ENCODE measurements at regions not wholly inside any gene's neighbourhood (a gene's known extent, or its start where the extent isn't known, plus 50 kb on each side); places are given as distances from the start of the nearest gene placed in this dataset.

DNA sequence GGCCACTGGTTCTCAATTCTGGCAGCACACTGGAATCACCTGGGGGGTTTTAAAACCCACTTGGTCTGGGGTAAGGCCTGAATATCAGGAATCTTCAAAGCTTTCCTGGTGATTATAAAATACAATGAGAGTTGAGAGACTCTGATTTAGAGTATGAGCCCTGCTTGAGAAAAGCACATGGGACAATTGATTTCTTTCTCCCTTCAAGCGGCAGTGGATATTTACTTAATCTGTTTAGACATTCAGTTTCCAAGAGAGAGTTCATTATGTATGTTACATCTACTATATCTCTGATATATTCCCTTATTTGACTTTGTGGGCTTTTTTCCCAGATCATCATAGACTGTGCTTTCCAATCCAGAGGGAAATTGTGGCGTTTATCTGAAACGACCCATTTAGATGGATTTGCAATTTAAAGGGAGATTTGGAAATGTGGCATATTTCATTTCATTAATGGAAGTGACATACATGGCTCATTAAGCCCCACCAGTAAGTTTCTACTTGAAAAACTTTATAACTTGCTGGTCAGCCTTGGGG lies 171.2 kb upstream of the PFN2 start:
- Histone ChIP-seq H3K27me3 (replicated peaks; ENCODE audit: insufficient read depth, low read length) (no peaks in the 10 kb centered on the region), H3K4me2 (ENCODE audit: low read depth, low read length) (no peak overlapping the region), H3K4me3 (ENCODE audit: low read length) (no peak overlapping the region), H3K27ac (ENCODE audit: low read length) (no peak overlapping the region), H4K20me1 (ENCODE audit: insufficient read depth, low read length) (no peaks in the 10 kb centered on the region), H3K4me1 (ENCODE audit: low read length) (no peaks in the 10 kb centered on the region), H3K79me2 (ENCODE audit: low read length) (no peaks in the 10 kb centered on the region), H3F3A (ENCODE audit: insufficient read depth, low read length) (no peaks in the 10 kb centered on the region), H3K9ac (ENCODE audit: low read length) (no peak overlapping the region), H3K9me3 (replicated peaks; ENCODE audit: insufficient read depth, low read length) (no peaks in the 10 kb centered on the region), H3K9me2 (replicated peaks; ENCODE audit: insufficient read depth, low read length) (no peaks in the 10 kb centered on the region), H3K36me3 (replicated peaks; ENCODE audit: insufficient read depth, low read length) (no peaks in the 10 kb centered on the region), H2AFZ (ENCODE audit: low read length) (no peak overlapping the region)
- no peak for DNase-seq
- TF ChIP-seq, protein P1, sequence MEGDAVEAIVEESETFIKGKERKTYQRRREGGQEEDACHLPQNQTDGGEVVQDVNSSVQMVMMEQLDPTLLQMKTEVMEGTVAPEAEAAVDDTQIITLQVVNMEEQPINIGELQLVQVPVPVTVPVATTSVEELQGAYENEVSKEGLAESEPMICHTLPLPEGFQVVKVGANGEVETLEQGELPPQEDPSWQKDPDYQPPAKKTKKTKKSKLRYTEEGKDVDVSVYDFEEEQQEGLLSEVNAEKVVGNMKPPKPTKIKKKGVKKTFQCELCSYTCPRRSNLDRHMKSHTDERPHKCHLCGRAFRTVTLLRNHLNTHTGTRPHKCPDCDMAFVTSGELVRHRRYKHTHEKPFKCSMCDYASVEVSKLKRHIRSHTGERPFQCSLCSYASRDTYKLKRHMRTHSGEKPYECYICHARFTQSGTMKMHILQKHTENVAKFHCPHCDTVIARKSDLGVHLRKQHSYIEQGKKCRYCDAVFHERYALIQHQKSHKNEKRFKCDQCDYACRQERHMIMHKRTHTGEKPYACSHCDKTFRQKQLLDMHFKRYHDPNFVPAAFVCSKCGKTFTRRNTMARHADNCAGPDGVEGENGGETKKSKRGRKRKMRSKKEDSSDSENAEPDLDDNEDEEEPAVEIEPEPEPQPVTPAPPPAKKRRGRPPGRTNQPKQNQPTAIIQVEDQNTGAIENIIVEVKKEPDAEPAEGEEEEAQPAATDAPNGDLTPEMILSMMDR (IDR thresholded peaks at IDR 0.05; ENCODE audit: low read length) = no peak
- TF ChIP-seq EZH2 (optimal IDR thresholded peaks at IDR 0.05; ENCODE audit: low read depth, low read length) (no peak), EZH2phosphoT487 (IDR thresholded peaks at IDR 0.05; ENCODE audit: low read length) (no peak)

- Histone ChIP-seq H2AFZ (ENCODE audit: low read length) (no peak overlapping the region), H3K4me3 (ENCODE audit: low read length) (no peak overlapping the region)
Measured at GRCh38 chr3:150140614-150141321, 170.1 kb upstream of the PFN2 start.

DNA sequence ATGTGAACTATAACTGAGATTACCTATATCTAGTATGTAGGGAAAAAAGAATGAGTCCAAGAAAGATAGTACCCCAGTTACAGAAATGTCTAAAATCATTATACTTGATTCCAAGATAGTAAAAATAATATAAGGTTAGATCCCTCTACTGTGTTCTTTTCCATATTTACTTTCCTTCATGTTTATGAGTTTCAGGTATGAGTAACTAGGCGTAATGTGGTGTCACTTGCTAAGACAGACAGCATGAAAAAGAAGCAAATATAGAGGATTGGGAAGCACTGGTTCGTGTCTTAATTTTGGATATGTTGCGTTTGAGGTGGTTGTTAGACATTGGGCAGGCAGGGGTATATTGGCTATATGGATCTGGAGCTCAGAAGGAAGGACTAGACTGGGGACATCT lies 168.1 kb upstream of the PFN2 start:
- Histone ChIP-seq H3K27ac (ENCODE audit: low read length) (no peak overlapping the region), H3K4me2 (ENCODE audit: low read depth, low read length) (no peak overlapping the region), H3K9ac (ENCODE audit: low read length) (no peak overlapping the region), H3K9me2 (replicated peaks; ENCODE audit: insufficient read depth, low read length) (no peaks in the 10 kb centered on the region), H3F3A (ENCODE audit: insufficient read depth, low read length) (no peaks in the 10 kb centered on the region), H3K79me2 (ENCODE audit: low read length) (no peaks in the 10 kb centered on the region), H2AFZ (ENCODE audit: low read length) (no peak overlapping the region), H3K27me3 (replicated peaks; ENCODE audit: insufficient read depth, low read length) (no peaks in the 10 kb centered on the region), H4K20me1 (ENCODE audit: insufficient read depth, low read length) (no peaks in the 10 kb centered on the region), H3K9me3 (replicated peaks; ENCODE audit: insufficient read depth, low read length) (no peaks in the 10 kb centered on the region), H3K4me1 (ENCODE audit: low read length) (no peaks in the 10 kb centered on the region), H3K36me3 (replicated peaks; ENCODE audit: insufficient read depth, low read length) (no peaks in the 10 kb centered on the region), H3K4me3 (ENCODE audit: low read length) (no peak overlapping the region)
- DNase-seq = no peak
- TF ChIP-seq EZH2 (optimal IDR thresholded peaks at IDR 0.05; ENCODE audit: low read depth, low read length) (no peak), EZH2phosphoT487 (IDR thresholded peaks at IDR 0.05; ENCODE audit: low read length) (no peak)
- TF ChIP-seq, protein P1 (IDR thresholded peaks at IDR 0.05; ENCODE audit: low read length) = no peak

More at GRCh38 chr3:150140614-150141321, 170.1 kb upstream of the PFN2 start:
- Histone ChIP-seq H3K9ac (ENCODE audit: low read length) (no peak overlapping the region), H3K27ac (ENCODE audit: low read length) (no peak overlapping the region), H3K4me2 (ENCODE audit: low read depth, low read length) (no peak overlapping the region), H3F3A (ENCODE audit: insufficient read depth, low read length) (no peaks in the 10 kb centered on the region), H3K9me2 (replicated peaks; ENCODE audit: insufficient read depth, low read length) (no peaks in the 10 kb centered on the region), H3K36me3 (replicated peaks; ENCODE audit: insufficient read depth, low read length) (no peaks in the 10 kb centered on the region), H3K9me3 (replicated peaks; ENCODE audit: insufficient read depth, low read length) (no peaks in the 10 kb centered on the region), H3K27me3 (replicated peaks; ENCODE audit: insufficient read depth, low read length) (no peaks in the 10 kb centered on the region), H3K4me1 (ENCODE audit: low read length) (no peaks in the 10 kb centered on the region), H4K20me1 (ENCODE audit: insufficient read depth, low read length) (no peaks in the 10 kb centered on the region), H3K79me2 (ENCODE audit: low read length) (no peaks in the 10 kb centered on the region)
- TF ChIP-seq, protein P1 (IDR thresholded peaks at IDR 0.05; ENCODE audit: low read length) = no peak
- TF ChIP-seq EZH2 (optimal IDR thresholded peaks at IDR 0.05; ENCODE audit: low read depth, low read length) (no peak), EZH2phosphoT487 (IDR thresholded peaks at IDR 0.05; ENCODE audit: low read length) (no peak)
- DNase-seq = no peak
